MCF 10A (cell line): ENCODE measurements at regions not wholly inside any gene's neighbourhood (a gene's known extent, or its start where the extent isn't known, plus 50 kb on each side); places are given as distances from the start of the nearest gene placed in this dataset.

Source experiments
- BruUV-seq: library from RNA; stranded (reverse); fragments of 400-500 nt; replicated peaks from 2 replicates; lab custom pipeline; 2021; lab: Mats Ljungman, UMichigan
- CTCF ChIA-PET: fragments of 300-600 bp; sonication (Branson Sonifier 250); formaldehyde crosslinking; extraction: SDS; loops from one replicate; lab custom pipeline; 2021; ENCODE audit warnings: antibody characterized with exemption, inconsistent platforms; lab: Yijun Ruan, JAX
- POLR2A ChIA-PET: fragments of 300-600, 350-650 bp; sonication (Branson Sonifier 250); formaldehyde crosslinking; extraction: SDS; loops from one replicate; lab custom pipeline; 2020; ENCODE audit warnings: antibody characterized with exemption, inconsistent platforms; lab: Yijun Ruan, JAX
- DNase-seq: peaks from one replicate; pipeline ENCODE4 v3.0.0-alpha.2; 2018; ENCODE audit not compliant: unreplicated experiment
- H3K27ac Mint-ChIP-seq: one replicate; pipeline ENCODE4 v1.8.0; 2022; ENCODE audit warnings: mild to moderate bottlenecking, low read depth, mixed read lengths; ENCODE audit not compliant: unreplicated experiment
- H3K27me3 Mint-ChIP-seq: one replicate; pipeline ENCODE4 v1.8.0; 2022; ENCODE audit warnings: mixed read lengths; ENCODE audit not compliant: insufficient read depth, unreplicated experiment
- H3K36me3 Mint-ChIP-seq: one replicate; pipeline ENCODE4 v1.8.0; 2022; ENCODE audit warnings: mild to moderate bottlenecking, moderate library complexity, mixed read lengths; ENCODE audit not compliant: insufficient read depth, unreplicated experiment
- H3K4me1 Mint-ChIP-seq: one replicate; pipeline ENCODE4 v1.8.0; 2022; ENCODE audit warnings: mixed read lengths; ENCODE audit not compliant: insufficient read depth, unreplicated experiment
- H3K4me3 Mint-ChIP-seq: one replicate; pipeline ENCODE4 v1.8.0; 2022; ENCODE audit warnings: mild to moderate bottlenecking, moderate library complexity, mixed read lengths; ENCODE audit not compliant: unreplicated experiment
- H3K9me3 Mint-ChIP-seq: one replicate; pipeline ENCODE4 v1.8.0; 2022; ENCODE audit warnings: mixed read lengths; ENCODE audit not compliant: unreplicated experiment
- intact Hi-C: fragments of 100-400 bp; cut with micrococcal nuclease; formaldehyde crosslinking; loops from 2 replicates; pipeline ENCODE4 v1.14.1; 2022
- TF ChIP-seq, protein P1 (sequence below): fragments of 200-600 bp; IDR thresholded peaks from one replicate; pipeline ENCODE4 v1.8.0; 2022; ENCODE audit warnings: antibody characterized with exemption, mild to moderate bottlenecking; ENCODE audit not compliant: unreplicated experiment

DNA sequence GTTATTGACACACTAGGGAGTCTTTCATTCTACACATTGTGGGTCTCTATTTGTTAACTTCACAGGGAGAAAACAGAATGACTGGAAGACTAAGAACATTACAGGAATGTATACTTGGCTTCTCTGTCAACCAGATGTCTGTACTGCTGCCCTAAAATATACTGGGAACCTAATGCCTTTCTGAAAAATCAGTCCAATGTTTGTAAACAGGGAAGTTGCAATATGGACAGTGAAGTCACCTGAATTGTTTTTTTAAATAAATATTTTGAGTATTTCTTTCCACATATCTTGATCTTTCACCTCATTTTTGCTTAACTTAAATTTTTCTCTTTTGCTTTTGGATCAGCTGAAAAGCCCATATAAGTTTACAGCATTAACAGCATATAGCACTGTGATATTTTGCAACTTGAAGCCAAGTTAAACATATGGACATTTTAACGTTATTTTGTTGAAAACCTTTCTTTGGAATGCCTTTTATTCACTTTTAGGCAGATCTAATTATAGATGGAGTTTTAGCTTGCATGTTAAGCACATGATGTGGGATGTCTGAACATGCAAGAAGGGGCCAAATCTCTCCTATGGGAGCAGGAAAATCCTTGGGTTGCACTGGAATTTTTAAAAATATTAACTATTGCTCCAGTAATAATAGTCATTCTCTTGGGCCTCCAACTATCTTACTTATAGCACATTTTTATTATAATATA is 137.7 kb upstream of the TWIST2 start:
- no peaks in the 10 kb centered on the region for H3K4me1 Mint-ChIP-seq
- H3K36me3 Mint-ChIP-seq: no peaks in the 10 kb centered on the region
- H3K4me3 Mint-ChIP-seq: no peak overlapping the region
- no peaks in the 10 kb centered on the region for H3K27me3 Mint-ChIP-seq
- BruUV-seq: no TSS peak
- no peaks in the 10 kb centered on the region for H3K9me3 Mint-ChIP-seq
- POLR2A ChIA-PET: interaction anchor here (0.7 to 1.1 kb wide), 3 partner anchors 8 to 10 kb away, joined by 3 to 4 read pairs (median 3); no protein-coding TSS in a partner anchor
- TF ChIP-seq, protein P1, sequence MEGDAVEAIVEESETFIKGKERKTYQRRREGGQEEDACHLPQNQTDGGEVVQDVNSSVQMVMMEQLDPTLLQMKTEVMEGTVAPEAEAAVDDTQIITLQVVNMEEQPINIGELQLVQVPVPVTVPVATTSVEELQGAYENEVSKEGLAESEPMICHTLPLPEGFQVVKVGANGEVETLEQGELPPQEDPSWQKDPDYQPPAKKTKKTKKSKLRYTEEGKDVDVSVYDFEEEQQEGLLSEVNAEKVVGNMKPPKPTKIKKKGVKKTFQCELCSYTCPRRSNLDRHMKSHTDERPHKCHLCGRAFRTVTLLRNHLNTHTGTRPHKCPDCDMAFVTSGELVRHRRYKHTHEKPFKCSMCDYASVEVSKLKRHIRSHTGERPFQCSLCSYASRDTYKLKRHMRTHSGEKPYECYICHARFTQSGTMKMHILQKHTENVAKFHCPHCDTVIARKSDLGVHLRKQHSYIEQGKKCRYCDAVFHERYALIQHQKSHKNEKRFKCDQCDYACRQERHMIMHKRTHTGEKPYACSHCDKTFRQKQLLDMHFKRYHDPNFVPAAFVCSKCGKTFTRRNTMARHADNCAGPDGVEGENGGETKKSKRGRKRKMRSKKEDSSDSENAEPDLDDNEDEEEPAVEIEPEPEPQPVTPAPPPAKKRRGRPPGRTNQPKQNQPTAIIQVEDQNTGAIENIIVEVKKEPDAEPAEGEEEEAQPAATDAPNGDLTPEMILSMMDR: no peak
- H3K27ac Mint-ChIP-seq: no peak overlapping the region
- intact Hi-C loops: no loop called here
- no peak for DNase-seq
- CTCF ChIA-PET: interaction anchor here (1.3 to 1.8 kb wide), 2 partner anchors 10 to 75 kb away, joined by 3 to 5 read pairs; no protein-coding TSS in a partner anchor

DNA sequence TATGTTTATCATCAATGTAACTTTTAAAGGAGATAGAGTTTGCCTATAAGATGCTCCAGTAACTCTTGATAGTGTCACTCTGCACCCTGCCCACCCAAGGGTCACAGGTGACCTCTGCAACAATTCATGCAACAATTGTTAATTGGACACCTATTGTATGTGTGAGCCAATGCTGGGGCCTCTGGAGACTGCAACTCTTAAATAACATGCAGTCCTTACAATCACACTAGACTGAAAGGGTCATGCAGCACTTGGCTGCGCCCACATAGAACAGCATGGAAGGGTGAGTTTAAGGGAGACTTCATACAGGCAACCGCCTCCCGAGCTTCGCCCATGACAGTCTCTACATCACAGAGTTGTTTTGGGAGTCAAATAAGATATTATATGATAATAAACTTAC is 137.1 kb upstream of the TWIST2 start:
- no TSS peak for BruUV-seq
- ChIA-PET CTCF (interaction anchor here (1.3 to 1.8 kb wide), 2 partner anchors 9 to 75 kb away, joined by 3 to 5 read pairs; no protein-coding TSS in a partner anchor), POLR2A (interaction anchor here (0.7 kb wide), 2 partner anchors 9 kb away, joined by 3 read pairs; no protein-coding TSS in a partner anchor)
- intact Hi-C loops: no loop called here
- Mint-ChIP-seq H3K27me3 (no peaks in the 10 kb centered on the region), H3K27ac (no peak overlapping the region), H3K4me3 (no peak overlapping the region), H3K4me1 (no peaks in the 10 kb centered on the region), H3K36me3 (no peaks in the 10 kb centered on the region), H3K9me3 (no peaks in the 10 kb centered on the region)
- TF ChIP-seq, protein P1: no peak
- DNase-seq: no peak

DNA sequence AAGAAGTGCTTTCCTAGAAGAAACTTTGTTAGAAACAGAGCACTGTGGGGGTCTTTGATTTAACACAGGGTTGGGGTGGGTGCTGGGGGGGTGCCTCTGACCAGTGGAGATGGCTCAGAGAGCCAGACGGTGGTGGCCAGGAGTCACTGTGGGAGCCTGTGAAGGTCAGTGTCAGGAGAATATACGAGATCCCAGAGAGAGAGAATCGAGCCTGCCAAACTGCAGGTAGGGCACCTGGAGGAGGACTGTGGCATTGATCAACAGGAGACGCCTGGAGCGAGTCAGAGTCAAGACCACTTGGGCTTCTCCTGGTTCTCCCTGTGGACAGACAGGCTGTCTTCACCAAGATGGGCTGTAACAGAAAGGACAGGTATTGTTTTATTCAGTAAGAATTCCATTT is 136.5 kb upstream of the TWIST2 start:
- H3K36me3 Mint-ChIP-seq: no peaks in the 10 kb centered on the region
- H3K4me3 Mint-ChIP-seq: no peak overlapping the region
- BruUV-seq: no TSS peak
- no peaks in the 10 kb centered on the region for H3K4me1 Mint-ChIP-seq
- intact Hi-C loops: no loop called here
- ChIA-PET POLR2A (no interaction called here), CTCF (interaction anchor here (1.3 to 1.8 kb wide), 2 partner anchors 9 to 74 kb away, joined by 3 to 5 read pairs; no protein-coding TSS in a partner anchor)
- H3K27me3 Mint-ChIP-seq: no peaks in the 10 kb centered on the region
- DNase-seq: no peak
- no peaks in the 10 kb centered on the region for H3K9me3 Mint-ChIP-seq
- TF ChIP-seq, protein P1: no peak
- H3K27ac Mint-ChIP-seq: no peak overlapping the region

DNA sequence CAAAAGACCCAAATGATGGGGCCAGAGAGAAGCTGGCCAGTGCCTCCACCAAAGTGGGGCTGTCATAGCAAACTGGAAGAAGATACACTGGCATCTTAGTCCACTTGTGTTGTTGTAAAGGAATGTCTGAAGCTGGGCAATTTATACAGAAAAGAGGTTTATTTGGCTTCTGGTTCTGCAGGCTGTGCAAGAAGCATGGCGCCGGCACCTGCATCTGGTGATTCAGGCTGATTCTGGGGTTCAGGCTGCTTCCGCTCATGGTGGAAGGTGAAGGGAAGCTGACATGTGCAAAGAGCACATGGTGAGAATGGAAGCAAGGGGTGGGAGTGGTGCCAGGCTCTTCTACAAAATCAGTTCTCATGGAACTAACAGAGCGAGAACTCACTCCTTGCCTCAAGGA is 135.9 kb upstream of the TWIST2 start:
- Mint-ChIP-seq H3K36me3 (no peaks in the 10 kb centered on the region), H3K27me3 (no peaks in the 10 kb centered on the region), H3K4me3 (no peak overlapping the region), H3K4me1 (no peaks in the 10 kb centered on the region), H3K27ac (no peak overlapping the region), H3K9me3 (no peaks in the 10 kb centered on the region)
- TF ChIP-seq, protein P1: no peak
- BruUV-seq: no TSS peak
- CTCF ChIA-PET: interaction anchor here (1.1 kb wide), 1 partner anchor 73 kb away, joined by 3 read pairs; no protein-coding TSS in a partner anchor
- POLR2A ChIA-PET: no interaction called here
- no peak for DNase-seq
- intact Hi-C loops: no loop called here
